NCI-H2081 treated with DMSO at 0.1 percent for 48 hours (cell line): ENCODE measurements at regions not wholly inside any gene's neighbourhood (a gene's known extent, or its start where the extent isn't known, plus 50 kb on each side); places are given as distances from the start of the nearest gene placed in this dataset.
"Not testable (repeated sequence)": the region's sequence is repeated elsewhere in the genome, so short reads cannot be mapped to it uniquely, and the experiment has no call there.

Source experiments
- DNase-seq: peaks from one replicate; lab custom pipeline; 2025; lab: John Stamatoyannopoulos, UW

- DNase-seq = no peak
Observed at GRCh38 chr6:120805276-120805675, 529.0 kb downstream of the TBC1D32 start.

GRCh38 chr6:120804612-120805011, 529.7 kb downstream of the TBC1D32 start:
- no peak for DNase-seq

GRCh38 chr6:120786682-120787081, 547.6 kb downstream of the TBC1D32 start:
- no peak for DNase-seq

DNA sequence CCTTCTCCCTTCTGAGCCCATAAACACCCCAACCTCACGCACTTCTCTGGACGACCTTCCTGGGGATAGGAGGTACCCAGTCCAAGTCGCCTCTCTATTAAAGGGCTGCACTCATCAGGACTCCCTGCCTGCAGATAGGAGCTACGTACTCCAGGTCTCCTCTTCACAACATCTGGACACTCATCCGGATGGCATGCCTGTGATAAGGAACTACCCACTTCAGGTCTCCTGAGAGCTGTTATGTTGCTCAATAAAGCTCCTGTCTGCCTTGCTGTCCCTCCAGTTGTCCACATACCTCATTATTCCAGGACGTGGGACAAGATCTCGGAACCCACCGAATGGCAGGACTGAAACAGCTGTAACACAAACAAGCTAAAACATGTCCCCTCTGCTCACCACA, 548.0 kb downstream of the TBC1D32 start:
- no peak for DNase-seq

DNA sequence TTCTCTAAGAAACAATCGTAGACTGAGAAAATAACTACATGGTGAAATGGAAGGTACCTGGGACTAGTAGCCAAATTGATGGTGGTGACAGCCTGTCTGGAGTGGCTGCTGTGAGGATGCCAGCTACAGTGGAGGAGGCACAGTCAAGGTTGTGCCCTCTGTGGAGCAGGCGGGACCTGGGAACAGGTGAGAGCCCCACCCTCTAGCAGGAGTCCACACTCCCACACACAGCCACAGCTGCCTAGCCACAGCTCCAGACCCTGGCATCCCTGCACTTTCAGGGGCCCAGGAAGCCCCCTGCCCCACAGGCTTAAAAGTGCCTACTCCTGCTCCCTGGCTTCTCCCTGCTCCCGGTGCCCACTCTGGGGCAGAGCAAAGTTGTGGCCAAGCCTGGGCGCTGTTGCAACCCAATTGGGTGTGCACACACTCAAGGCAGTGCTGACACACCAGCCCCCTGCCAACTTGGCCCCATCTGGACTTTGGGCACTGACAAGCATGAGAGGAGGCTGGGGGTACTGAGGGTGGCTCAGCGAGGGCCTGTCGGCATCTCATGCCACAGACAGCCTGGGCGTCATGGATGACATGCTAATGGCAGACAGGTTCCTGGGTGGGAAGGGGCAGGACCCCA, 548.7 kb downstream of the TBC1D32 start:
- DNase-seq = no peak

GRCh38 chr6:120779441-120779840, 554.8 kb downstream of the TBC1D32 start:
- DNase-seq = no peak

GRCh38 chr6:120775698-120776097, 558.6 kb downstream of the TBC1D32 start:
- DNase-seq = no peak

- no peak for DNase-seq
Observed at GRCh38 chr6:120774275-120774674, 560.0 kb downstream of the TBC1D32 start.

- no peak for DNase-seq
Observed at GRCh38 chr6:120771019-120771418, 563.3 kb downstream of the TBC1D32 start.

GRCh38 chr6:120764312-120764711, 570.0 kb downstream of the TBC1D32 start:
- no peak for DNase-seq

DNA sequence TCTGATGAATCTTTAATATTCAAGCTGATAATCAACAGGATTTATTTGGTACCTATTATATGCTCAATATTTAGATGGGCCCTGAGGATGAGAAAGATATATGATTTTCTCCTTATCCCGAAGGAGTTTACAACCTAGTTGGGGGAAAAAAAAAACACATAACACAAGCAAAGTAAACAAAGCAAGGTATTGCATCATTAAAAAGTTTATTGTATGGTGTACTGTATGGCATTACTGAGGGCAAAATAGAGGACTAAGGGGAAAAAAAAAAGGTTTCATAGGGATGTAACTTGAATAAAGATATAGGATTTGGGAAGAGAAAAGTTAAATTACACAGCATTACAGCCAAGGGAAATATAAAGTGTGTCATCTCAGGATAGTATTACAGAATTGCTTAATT, 574.7 kb downstream of the TBC1D32 start:
- DNase-seq = no peak

DNA sequence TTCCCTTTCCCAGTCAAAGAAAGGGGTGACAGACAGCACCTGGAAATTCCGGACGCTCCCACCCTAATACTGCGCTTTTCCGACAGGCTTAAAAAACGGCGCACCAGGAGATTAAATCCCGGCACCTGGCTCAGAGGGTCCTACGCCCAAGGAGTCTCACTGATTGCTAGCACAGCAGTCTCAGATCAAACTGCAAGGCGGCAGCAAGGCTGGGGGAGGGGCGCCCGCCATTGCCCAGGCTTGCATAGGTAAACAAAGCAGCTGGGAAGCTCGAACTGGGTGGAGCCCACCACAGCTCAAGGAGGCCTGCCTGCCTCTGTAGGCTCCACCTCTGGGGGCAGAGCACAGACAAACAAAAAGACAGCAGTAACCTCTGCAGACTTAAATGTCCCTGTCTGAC, 585.7 kb downstream of the TBC1D32 start:
- not testable (repeated sequence) for DNase-seq

DNA sequence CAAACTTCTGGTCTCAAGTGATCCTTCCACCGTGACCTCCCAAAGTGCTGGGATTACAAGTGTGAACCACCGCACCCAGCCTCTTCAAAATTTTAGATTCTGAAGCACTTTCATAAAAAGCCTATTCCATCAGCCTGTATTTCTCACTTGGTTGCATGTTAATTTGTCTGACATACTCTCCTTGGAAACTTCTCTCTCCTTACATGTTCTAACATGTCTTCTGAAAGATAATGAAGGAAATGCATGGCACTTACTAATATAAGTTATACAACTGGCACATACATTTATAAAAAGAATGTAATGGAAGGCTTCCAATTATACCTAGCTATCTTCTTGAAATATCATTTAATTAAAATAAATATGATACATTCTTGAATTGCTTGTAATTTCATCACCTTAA, 597.5 kb downstream of the TBC1D32 start:
- no peak for DNase-seq

- DNase-seq = no peak
Observed at GRCh38 chr6:120735641-120736040, 598.6 kb downstream of the TBC1D32 start.

DNA sequence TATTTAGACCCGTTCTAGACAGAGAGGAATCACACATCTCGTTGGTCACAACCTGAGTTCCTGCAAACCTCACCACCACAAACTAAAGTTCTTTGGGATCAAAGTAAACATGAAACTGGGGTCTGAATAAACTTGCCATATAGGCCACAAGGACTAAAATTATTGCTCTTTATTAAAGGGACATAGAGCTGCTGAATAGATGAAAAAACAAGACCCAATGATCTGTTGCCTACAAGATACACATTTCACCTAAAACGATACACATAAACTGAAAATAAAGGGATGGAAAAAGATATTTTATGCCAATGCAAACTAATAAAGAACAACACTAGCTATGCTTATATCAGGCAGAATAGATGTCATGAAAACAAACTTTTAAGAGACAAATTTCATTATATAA, 623.0 kb downstream of the TBC1D32 start:
- DNase-seq = no peak

GRCh38 chr6:120700001-120700400, 634.3 kb downstream of the TBC1D32 start:
- DNase-seq = no peak

DNA sequence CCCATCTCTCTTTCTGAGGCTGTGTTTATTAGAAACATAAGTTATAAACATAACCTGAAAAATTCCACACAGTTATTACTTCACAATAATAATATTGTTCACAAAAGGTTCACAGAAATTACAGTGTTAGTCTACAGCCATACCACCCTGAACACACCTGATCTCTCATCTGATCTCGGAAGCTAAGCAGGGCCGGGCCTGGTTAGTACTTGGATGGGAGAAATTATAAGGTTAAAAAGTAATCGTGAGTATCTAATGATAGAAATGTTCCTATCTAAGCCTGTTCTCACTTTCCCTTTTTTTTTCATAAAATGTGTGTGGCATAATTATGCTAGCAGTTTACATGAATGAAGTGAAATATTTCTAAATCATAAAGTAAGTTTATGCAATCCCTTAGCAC, 647.8 kb downstream of the TBC1D32 start:
- no peak for DNase-seq

DNA sequence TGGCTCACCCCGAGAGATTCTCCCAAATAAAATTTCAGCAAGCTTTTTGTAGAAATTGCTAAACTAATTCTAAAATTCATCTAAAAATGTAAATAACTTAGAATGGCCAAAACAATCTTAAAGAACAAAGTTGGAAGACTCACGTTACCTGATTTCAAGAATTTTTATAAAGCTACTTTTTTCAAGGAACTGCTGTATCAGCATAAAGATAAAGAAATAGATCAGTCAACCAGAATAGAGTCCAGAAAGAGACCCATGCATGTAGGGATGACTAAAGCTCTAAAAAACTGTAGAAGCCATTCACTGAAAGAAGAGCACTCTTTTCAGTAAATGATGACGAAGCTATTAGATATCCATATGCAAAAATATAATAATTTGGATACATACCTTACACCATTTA, 652.1 kb downstream of the TBC1D32 start:
- DNase-seq = no peak

DNA sequence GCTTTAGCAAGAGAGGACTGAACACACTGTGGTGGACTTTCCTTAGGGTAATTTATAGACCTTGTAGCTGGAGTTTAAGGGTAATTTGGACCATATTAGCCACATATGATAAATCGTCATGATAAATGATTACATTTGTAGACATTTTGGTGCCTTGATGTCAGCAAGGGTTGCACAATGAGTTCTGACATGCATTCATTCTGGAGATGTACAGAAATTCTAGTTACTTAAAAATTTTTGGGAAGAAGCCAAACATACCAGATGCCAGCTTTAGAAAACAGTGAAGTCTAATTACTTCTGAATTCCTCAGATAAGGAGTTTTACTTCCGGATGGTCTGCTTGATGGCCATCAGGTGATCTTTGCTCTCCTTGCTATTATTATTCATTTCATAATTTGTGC, 653.1 kb downstream of the TBC1D32 start:
- no peak for DNase-seq

GRCh38 chr6:120675886-120676285, 658.4 kb downstream of the TBC1D32 start:
- no peak for DNase-seq

GRCh38 chr6:120671519-120671918, 662.8 kb downstream of the TBC1D32 start:
- no peak for DNase-seq

GRCh38 chr6:120652506-120652905, 681.8 kb downstream of the TBC1D32 start:
- no peak for DNase-seq

DNA sequence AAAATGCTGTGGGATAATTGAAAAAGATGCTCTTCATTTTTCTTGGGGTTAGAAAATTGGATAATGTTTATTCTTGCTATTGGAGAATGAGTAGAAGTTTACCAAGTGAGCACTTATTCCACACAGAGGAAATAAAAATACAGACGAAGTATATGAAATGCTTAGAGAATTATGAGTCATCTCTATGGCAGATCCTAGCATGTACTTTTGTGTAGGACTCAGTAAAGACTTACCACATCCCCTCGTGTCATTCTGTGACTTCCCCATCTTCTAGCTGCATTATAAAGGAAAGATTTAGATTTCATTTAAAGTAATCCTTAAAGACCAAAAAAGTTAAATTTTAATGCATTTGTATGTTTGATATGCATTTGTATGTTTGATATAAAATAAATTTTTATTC, 685.6 kb downstream of the TBC1D32 start:
- no peak for DNase-seq

- no peak for DNase-seq
Observed at GRCh38 chr6:120646101-120646500, 688.2 kb downstream of the TBC1D32 start.

- no peak for DNase-seq
Observed at GRCh38 chr6:120632975-120633374, 701.3 kb downstream of the TBC1D32 start.
